ENCODE measurements at regions not wholly inside any gene's neighbourhood (a gene's known extent, or its start where the extent isn't known, plus 50 kb on each side); places are given as distances from the start of the nearest gene placed in this dataset.

- TF ChIP-seq, protein P1, sequence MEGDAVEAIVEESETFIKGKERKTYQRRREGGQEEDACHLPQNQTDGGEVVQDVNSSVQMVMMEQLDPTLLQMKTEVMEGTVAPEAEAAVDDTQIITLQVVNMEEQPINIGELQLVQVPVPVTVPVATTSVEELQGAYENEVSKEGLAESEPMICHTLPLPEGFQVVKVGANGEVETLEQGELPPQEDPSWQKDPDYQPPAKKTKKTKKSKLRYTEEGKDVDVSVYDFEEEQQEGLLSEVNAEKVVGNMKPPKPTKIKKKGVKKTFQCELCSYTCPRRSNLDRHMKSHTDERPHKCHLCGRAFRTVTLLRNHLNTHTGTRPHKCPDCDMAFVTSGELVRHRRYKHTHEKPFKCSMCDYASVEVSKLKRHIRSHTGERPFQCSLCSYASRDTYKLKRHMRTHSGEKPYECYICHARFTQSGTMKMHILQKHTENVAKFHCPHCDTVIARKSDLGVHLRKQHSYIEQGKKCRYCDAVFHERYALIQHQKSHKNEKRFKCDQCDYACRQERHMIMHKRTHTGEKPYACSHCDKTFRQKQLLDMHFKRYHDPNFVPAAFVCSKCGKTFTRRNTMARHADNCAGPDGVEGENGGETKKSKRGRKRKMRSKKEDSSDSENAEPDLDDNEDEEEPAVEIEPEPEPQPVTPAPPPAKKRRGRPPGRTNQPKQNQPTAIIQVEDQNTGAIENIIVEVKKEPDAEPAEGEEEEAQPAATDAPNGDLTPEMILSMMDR (IDR thresholded peaks at IDR 0.05; ENCODE audit: poor library complexity), result no peak
- no peak for TF ChIP-seq EZH2phosphoT487 (IDR thresholded peaks at IDR 0.05; ENCODE audit: low read depth, severe bottlenecking, unreplicated experiment)
Measured at GRCh38 chr10:59508296-59508695, 145.9 kb upstream of the FAM13C start.

Measured in hepatocyte (in vitro differentiated cells).